Endothelial cell of umbilical vein (primary cell): ENCODE measurements at regions not wholly inside any gene's neighbourhood (a gene's known extent, or its start where the extent isn't known, plus 50 kb on each side); places are given as distances from the start of the nearest gene placed in this dataset.

ENCODE experiments used
- CTCF ChIP-seq, 2 donors: IDR thresholded peaks; 1 replicate in 1 of 2; 2 replicates in 1 of 2; pipeline ENCODE4 v1.5.1; 2011; ENCODE audit warnings: low read length in 2 of 2, mild to moderate bottlenecking in 2 of 2, moderate library complexity in 2 of 2, control low read depth in 1 of 2, inconsistent platforms in 1 of 2, low read depth in 1 of 2; ENCODE audit not compliant: insufficient read depth in 1 of 2; ENCODE audit errors: extremely low read depth in 1 of 2
- EZH2 ChIP-seq: IDR thresholded peaks from 2 replicates; pipeline ENCODE4 v1.6.1; 2012; ENCODE audit warnings: borderline replicate concordance, low read depth, mild to moderate bottlenecking, moderate library complexity, low read length, inconsistent platforms; ENCODE audit not compliant: severe bottlenecking
- MAX ChIP-seq: IDR thresholded peaks from 2 replicates; pipeline ENCODE4 v1.6.1; 2011; ENCODE audit not compliant: insufficient read depth, insufficient read length
- POLR2A ChIP-seq: IDR thresholded peaks from 2 replicates; pipeline ENCODE4 v1.6.1; 2012; ENCODE audit warnings: low read depth, mild to moderate bottlenecking, control low read depth, low read length

GRCh38 chrX:964831-965416 is 247.5 kb downstream of the CRLF2 start:
- TF ChIP-seq CTCF (IDR thresholded peaks at IDR 0.05; ENCODE audit: extremely low read depth in 1 of 2, insufficient read depth in 1 of 2, low read depth in 1 of 2, low read length in 2 of 2) (no peak), MAX (no peak), POLR2A (no peak), EZH2 (no peak)
